ENCODE measurements at regions not wholly inside any gene's neighbourhood (a gene's known extent, or its start where the extent isn't known, plus 50 kb on each side); places are given as distances from the start of the nearest gene placed in this dataset.

DNA sequence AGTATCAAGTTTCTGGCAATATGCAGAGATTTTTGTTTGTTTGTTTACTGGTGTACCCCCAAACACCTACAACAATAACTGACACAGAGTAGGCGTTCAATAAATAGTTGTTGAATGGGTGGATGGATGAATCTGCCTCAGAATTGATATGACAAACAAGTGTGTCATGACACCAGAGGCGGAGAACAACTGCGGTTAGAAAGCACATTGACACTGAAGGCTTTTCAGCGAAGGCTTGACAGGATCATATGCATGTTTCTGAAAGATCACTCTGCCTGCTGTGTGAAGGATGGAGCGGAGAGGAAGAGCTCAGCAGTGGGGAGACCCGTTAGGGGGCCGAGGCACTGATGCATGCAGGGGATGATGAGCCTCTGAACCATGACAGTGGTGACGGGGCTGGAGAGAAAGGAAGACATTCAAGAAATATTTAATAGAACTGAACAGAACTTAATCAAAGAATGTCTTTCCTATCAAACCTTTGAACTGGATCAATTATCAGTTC is 108.5 kb upstream of the USP47 start:
- TF ChIP-seq POLR2A (IDR thresholded peaks at IDR 0.05; ENCODE audit: low read length) = no peak
- no peak for TF ChIP-seq GATA1 (IDR thresholded peaks at IDR 0.05; ENCODE audit: low read depth, low read length)

Data from erythroblast (primary cell).